HFFc6 (cell line): ENCODE measurements at regions not wholly inside any gene's neighbourhood (a gene's known extent, or its start where the extent isn't known, plus 50 kb on each side); places are given as distances from the start of the nearest gene placed in this dataset.

Experiments
- DNase-seq: peaks from one replicate; pipeline ENCODE4 v3.0.0-alpha.2; 2018
- H3K27ac Mint-ChIP-seq: 2 replicates; pipeline ENCODE4 v1.8.0; 2020; ENCODE audit warnings: mild to moderate bottlenecking, mixed read lengths
- H3K27me3 Mint-ChIP-seq: 2 replicates; pipeline ENCODE4 v1.8.0; 2021; ENCODE audit warnings: mild to moderate bottlenecking, moderate library complexity, mixed read lengths; ENCODE audit not compliant: insufficient read depth
- H3K36me3 Mint-ChIP-seq: 2 replicates; pipeline ENCODE4 v1.8.0; 2021; ENCODE audit warnings: low read depth, mixed read lengths
- H3K4me1 Mint-ChIP-seq: 2 replicates; pipeline ENCODE4 v1.8.0; 2020; ENCODE audit warnings: low read depth, mixed read lengths
- H3K4me3 Mint-ChIP-seq: 2 replicates; pipeline ENCODE4 v1.8.0; 2020; ENCODE audit warnings: mild to moderate bottlenecking, moderate library complexity, mixed read lengths
- H3K9me3 Mint-ChIP-seq: 2 replicates; pipeline ENCODE4 v1.8.0; 2020; ENCODE audit warnings: mild to moderate bottlenecking, mixed read lengths
- CTCF ChIP-seq: fragments of 200-600 bp; sonication (generic); IDR thresholded peaks from 2 replicates; pipeline ENCODE4 v1.5.0; 2021; ENCODE audit warnings: antibody characterized with exemption, mild to moderate bottlenecking

- Mint-ChIP-seq H3K36me3 (no peaks in the 10 kb centered on the region), H3K27me3 (no peaks in the 10 kb centered on the region), H3K4me3 (no peak overlapping the region), H3K9me3 (peaks cover 59% of the 10 kb centered on the region), H3K4me1 (no peaks in the 10 kb centered on the region), H3K27ac (no peak overlapping the region)
- DNase-seq: no peak
- no peak for TF ChIP-seq CTCF
Observed at GRCh38 chr1:82542766-82543165, 742.0 kb downstream of the ADGRL2 start.

- H3K9me3 Mint-ChIP-seq: peaks cover 57% of the 10 kb centered on the region
- H3K27me3 Mint-ChIP-seq: no peaks in the 10 kb centered on the region
- no peaks in the 10 kb centered on the region for H3K4me1 Mint-ChIP-seq
- no peak overlapping the region for H3K27ac Mint-ChIP-seq
- DNase-seq: no peak
- no peaks in the 10 kb centered on the region for H3K36me3 Mint-ChIP-seq
- TF ChIP-seq CTCF: no peak
- no peak overlapping the region for H3K4me3 Mint-ChIP-seq
Observed at GRCh38 chr1:82542141-82542540, 741.4 kb downstream of the ADGRL2 start.

GRCh38 chr1:82540006-82540405, 739.3 kb downstream of the ADGRL2 start:
- Mint-ChIP-seq H3K27me3 (no peaks in the 10 kb centered on the region), H3K9me3 (peaks cover 50% of the 10 kb centered on the region), H3K4me3 (no peak overlapping the region), H3K27ac (no peak overlapping the region), H3K36me3 (no peaks in the 10 kb centered on the region), H3K4me1 (no peaks in the 10 kb centered on the region)
- TF ChIP-seq CTCF: no peak
- no peak for DNase-seq

GRCh38 chr1:82538876-82539275, 738.1 kb downstream of the ADGRL2 start:
- TF ChIP-seq CTCF: no peak
- Mint-ChIP-seq H3K4me1 (no peaks in the 10 kb centered on the region), H3K27ac (no peak overlapping the region), H3K4me3 (no peak overlapping the region), H3K36me3 (no peaks in the 10 kb centered on the region), H3K9me3 (peaks cover 42% of the 10 kb centered on the region), H3K27me3 (no peaks in the 10 kb centered on the region)
- no peak for DNase-seq

GRCh38 chr1:82534996-82535395, 734.3 kb downstream of the ADGRL2 start:
- TF ChIP-seq CTCF: no peak
- Mint-ChIP-seq H3K9me3 (peaks cover 15% of the 10 kb centered on the region), H3K27ac (no peak overlapping the region), H3K4me3 (no peak overlapping the region), H3K4me1 (no peaks in the 10 kb centered on the region), H3K36me3 (no peaks in the 10 kb centered on the region), H3K27me3 (no peaks in the 10 kb centered on the region)
- DNase-seq: no peak

- H3K4me1 Mint-ChIP-seq: no peaks in the 10 kb centered on the region
- H3K4me3 Mint-ChIP-seq: no peak overlapping the region
- TF ChIP-seq CTCF: no peak
- H3K27me3 Mint-ChIP-seq: no peaks in the 10 kb centered on the region
- DNase-seq: no peak
- no peak overlapping the region for H3K27ac Mint-ChIP-seq
- H3K36me3 Mint-ChIP-seq: no peaks in the 10 kb centered on the region
- peaks cover 27% of the 10 kb centered on the region for H3K9me3 Mint-ChIP-seq
Observed at GRCh38 chr1:82525378-82525777, 724.6 kb downstream of the ADGRL2 start.
